Rectal smooth muscle tissue (tissue), 1 donor: ENCODE measurements at regions not wholly inside any gene's neighbourhood (a gene's known extent, or its start where the extent isn't known, plus 50 kb on each side); places are given as distances from the start of the nearest gene placed in this dataset.
"Not testable (repeated sequence)": the region's sequence is repeated elsewhere in the genome, so short reads cannot be mapped to it uniquely, and the experiment has no call there.

Experiments
- H3K27ac ChIP-seq: one replicate; pipeline ENCODE4 v1.7.0; 2013; ENCODE audit warnings: low read depth, low read length, inconsistent platforms
- H3K27me3 ChIP-seq: one replicate; pipeline ENCODE4 v1.7.0; 2013; ENCODE audit warnings: low read length; ENCODE audit not compliant: control insufficient read depth, insufficient read depth
- H3K36me3 ChIP-seq: one replicate; pipeline ENCODE4 v1.7.0; 2013; ENCODE audit warnings: low read length; ENCODE audit not compliant: control insufficient read depth, insufficient read depth
- H3K4me1 ChIP-seq: one replicate; pipeline ENCODE4 v1.7.0; 2013; ENCODE audit warnings: low read length; ENCODE audit not compliant: control insufficient read depth, insufficient read depth
- H3K4me3 ChIP-seq: one replicate; pipeline ENCODE4 v1.7.0; 2013; ENCODE audit warnings: low read length
- H3K9ac ChIP-seq: one replicate; pipeline ENCODE4 v1.7.0; 2013; ENCODE audit warnings: low read length

- not testable (repeated sequence) for H3K4me3 ChIP-seq, H3K27me3 ChIP-seq, H3K27ac ChIP-seq, H3K4me1 ChIP-seq, H3K36me3 ChIP-seq, H3K9ac ChIP-seq
Measured at GRCh38 chr9:41040705-41041342, 87.7 kb downstream of the FOXD4L6 start.

GRCh38 chr9:41035276-41035675 lies 93.2 kb downstream of the FOXD4L6 start:
- not testable (repeated sequence) for H3K9ac ChIP-seq, H3K27me3 ChIP-seq, H3K27ac ChIP-seq, H3K36me3 ChIP-seq, H3K4me3 ChIP-seq, H3K4me1 ChIP-seq

- H3K9ac ChIP-seq, H3K36me3 ChIP-seq, H3K27me3 ChIP-seq, H3K27ac ChIP-seq, H3K4me3 ChIP-seq, H3K4me1 ChIP-seq: not testable (repeated sequence)
Measured at GRCh38 chr9:41034699-41035197, 93.7 kb downstream of the FOXD4L6 start.

GRCh38 chr9:41033877-41034276 lies 94.6 kb downstream of the FOXD4L6 start:
- H3K27me3 ChIP-seq, H3K36me3 ChIP-seq, H3K4me3 ChIP-seq, H3K4me1 ChIP-seq, H3K9ac ChIP-seq, H3K27ac ChIP-seq: not testable (repeated sequence)

- H3K36me3 ChIP-seq, H3K4me1 ChIP-seq, H3K4me3 ChIP-seq, H3K27me3 ChIP-seq, H3K27ac ChIP-seq, H3K9ac ChIP-seq: not testable (repeated sequence)
Measured at GRCh38 chr9:41033360-41033759, 95.1 kb downstream of the FOXD4L6 start.

GRCh38 chr9:41026912-41027676 lies 101.4 kb downstream of the FOXD4L6 start:
- not testable (repeated sequence) for H3K9ac ChIP-seq, H3K4me1 ChIP-seq, H3K4me3 ChIP-seq, H3K27ac ChIP-seq, H3K27me3 ChIP-seq, H3K36me3 ChIP-seq

- H3K4me3 ChIP-seq, result not testable (repeated sequence)
Measured at GRCh38 chr9:41022365-41022764, 106.1 kb downstream of the FOXD4L6 start.

GRCh38 chr9:41019858-41020562 lies 108.5 kb downstream of the FOXD4L6 start:
- not testable (repeated sequence) for H3K4me1 ChIP-seq, H3K27ac ChIP-seq, H3K36me3 ChIP-seq, H3K27me3 ChIP-seq, H3K9ac ChIP-seq, H3K4me3 ChIP-seq

More at GRCh38 chr9:41022365-41022764, 106.1 kb downstream of the FOXD4L6 start:
- not testable (repeated sequence) for H3K27me3 ChIP-seq, H3K9ac ChIP-seq, H3K4me1 ChIP-seq, H3K36me3 ChIP-seq, H3K27ac ChIP-seq

- not testable (repeated sequence) for H3K9ac ChIP-seq, H3K27ac ChIP-seq, H3K27me3 ChIP-seq, H3K36me3 ChIP-seq, H3K4me1 ChIP-seq, H3K4me3 ChIP-seq
Measured at GRCh38 chr9:41018948-41019347, 109.5 kb downstream of the FOXD4L6 start.

- not testable (repeated sequence) for H3K4me1 ChIP-seq, H3K27me3 ChIP-seq, H3K36me3 ChIP-seq, H3K4me3 ChIP-seq, H3K9ac ChIP-seq, H3K27ac ChIP-seq
Measured at GRCh38 chr9:41016699-41017098, 111.8 kb downstream of the FOXD4L6 start.

GRCh38 chr9:40999952-41000700 lies 128.4 kb downstream of the FOXD4L6 start:
- not testable (repeated sequence) for H3K36me3 ChIP-seq, H3K27ac ChIP-seq, H3K9ac ChIP-seq, H3K4me3 ChIP-seq, H3K4me1 ChIP-seq, H3K27me3 ChIP-seq

- H3K4me1 ChIP-seq, H3K27ac ChIP-seq, H3K36me3 ChIP-seq, H3K9ac ChIP-seq, H3K27me3 ChIP-seq, H3K4me3 ChIP-seq: not testable (repeated sequence)
Measured at GRCh38 chr9:40995490-40995889, 133.0 kb downstream of the FOXD4L6 start.
